GM21526 (cell line): ENCODE measurements at regions not wholly inside any gene's neighbourhood (a gene's known extent, or its start where the extent isn't known, plus 50 kb on each side); places are given as distances from the start of the nearest gene placed in this dataset.

Source experiments
- ATAC-seq: cut with Tn5 transposase; IDR thresholded peaks from one replicate; pipeline ENCODE4 v1.9.1; 2021; ENCODE audit warnings: moderate library complexity; ENCODE audit not compliant: unreplicated experiment, low FRiP score

DNA sequence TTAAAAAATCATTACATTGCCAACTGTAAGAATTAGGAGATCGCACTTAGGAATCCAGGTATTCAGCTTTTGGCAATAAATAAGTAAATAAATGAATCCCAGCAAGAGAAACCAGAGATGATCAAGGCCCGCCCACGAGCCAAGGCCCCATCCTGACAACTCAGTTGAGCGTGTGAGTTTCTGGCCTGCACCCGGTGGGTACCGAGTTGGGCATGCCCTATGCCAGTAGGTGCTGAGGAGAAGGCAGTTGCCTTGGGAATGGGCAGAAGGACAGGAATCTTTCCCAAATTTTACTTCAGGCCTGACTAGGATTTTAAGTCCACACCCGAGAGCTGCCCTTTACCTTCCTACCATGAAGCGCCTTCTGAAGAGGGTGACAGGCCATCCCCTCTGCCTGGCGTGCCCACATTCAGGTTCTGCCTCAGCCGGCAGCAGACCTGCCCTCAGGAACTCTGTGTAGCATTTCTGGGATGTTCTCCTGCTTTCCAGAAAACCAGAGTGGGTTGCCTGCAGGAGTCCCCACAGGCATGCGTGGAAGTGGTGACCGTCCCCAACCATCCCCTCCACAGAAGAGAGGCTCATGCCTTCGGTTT, 99.3 kb upstream of the ALDH1A3 start:
- no peak for ATAC-seq

DNA sequence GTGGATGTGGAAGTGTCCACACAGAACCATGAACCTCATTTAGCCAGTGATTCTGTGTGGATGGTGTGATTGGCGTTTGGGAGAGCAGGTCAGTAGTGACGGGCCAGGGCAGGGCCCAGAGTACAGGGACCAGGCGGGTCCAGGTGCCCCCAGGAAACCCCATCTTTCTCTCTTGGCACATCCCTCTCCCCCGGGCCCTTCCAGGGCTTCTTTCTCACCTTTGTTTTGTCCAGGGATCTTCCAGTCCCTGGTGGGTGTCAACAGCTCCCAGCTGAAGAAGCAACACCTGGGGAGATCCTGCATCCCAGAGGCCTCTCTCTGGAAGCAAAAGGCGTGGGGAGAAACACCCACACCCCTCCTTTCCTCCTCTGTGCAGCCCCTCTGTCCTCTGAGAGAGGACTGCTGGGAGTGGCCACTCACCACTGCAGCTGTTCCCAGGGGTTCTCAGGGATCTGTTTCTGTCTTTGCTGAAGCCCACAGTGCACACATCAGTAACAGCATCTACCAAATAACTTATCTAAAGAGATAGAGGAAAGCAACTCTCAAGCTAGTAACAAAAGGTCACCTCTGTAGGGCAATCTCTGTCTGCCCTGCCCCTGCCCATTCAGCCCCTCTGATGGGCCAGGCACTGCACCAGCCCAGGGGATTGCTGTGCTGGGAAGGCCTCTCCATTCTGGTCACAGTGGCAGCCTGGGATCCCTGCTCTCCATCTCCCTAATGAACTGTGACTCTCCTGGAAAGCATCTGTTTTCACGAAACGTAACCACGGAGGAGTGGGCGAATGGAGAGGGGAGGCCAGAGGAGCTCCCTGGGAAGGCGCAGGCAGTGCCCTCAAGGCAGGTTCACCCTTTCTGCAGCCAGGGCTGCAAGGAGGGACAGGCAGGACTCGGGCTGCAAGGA, 98.3 kb upstream of the ALDH1A3 start:
- no peak for ATAC-seq

DNA sequence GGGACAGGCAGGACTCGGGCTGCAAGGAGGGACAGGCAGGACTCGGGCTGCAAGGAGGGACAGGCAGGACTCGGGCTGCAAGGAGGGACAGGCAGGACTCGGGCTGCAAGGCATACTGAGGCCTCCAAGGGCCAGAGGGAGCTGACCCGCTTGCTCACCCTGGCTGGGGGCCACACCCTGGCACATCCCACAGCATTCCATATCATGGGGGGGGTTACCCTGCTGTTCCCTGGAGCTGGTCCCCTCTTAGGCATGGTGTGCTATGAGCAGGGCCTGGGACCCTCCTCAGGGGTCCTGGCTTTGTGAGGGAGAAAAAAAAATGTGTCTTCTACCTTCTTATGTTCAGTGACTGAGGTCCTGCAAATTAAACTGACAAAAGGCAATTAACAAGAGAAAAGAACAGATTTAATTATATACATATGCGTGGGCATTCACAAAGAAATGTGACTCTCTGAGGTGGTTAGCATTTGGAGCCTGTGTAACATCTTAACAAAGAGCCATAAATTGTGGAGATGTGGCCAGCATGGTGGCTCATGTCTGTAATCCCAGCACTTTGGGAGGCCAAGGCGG, 97.6 kb upstream of the ALDH1A3 start:
- ATAC-seq, result no peak

DNA sequence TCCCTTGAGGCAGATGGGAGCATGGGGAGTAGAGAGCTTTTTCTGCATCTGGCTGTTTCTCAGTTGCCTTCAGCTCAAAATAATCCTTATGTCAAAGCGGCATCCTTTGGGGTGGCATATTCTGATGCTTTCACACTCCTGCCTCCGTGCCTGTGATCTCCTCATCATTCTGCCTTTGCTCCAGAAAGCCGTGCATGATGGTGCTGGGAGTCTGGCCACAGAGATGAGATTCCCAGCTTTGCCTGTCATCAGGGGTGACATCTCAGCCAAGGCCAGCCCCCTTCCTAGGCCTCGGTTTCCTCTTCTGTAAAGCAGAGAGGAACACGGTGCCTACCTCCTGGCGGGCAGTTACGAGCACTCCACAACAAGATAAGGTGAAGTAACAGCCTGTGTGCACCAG, 96.3 kb upstream of the ALDH1A3 start:
- no peak for ATAC-seq

DNA sequence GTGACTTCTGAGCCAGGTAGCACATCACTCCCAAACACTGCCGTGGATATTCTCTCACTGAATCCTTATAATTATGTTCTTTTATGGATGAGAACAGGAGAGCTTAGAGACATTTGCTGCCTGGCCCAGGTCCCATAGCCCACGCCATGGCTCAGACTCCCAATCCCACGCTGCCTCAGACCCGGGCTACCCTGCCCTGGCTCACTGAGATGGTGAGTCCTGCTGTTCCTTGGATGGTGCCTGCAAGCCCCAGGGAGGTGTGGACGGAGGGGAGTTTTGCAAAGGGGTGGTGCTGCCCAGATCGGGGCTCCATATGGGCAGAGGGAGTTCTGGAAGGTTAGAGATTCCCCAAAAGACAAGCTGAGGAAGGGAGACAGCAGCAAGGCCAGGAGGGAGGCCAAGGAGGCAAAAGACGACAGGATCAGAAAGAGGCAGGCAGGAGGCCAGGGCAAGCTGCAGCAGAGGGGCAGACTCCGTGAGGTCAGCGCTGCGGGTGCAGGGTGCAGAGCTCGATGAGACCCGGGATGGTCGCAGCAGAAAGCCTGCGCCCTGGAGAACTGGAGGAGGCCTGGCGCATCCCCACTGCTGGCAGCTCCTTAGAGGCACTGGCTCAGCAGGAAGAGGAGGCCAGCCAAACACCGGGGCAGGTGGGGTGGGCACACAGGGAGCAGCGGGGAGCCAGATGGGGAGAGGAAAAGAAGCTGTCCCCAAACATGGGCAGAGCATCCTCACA, 95.7 kb upstream of the ALDH1A3 start:
- no peak for ATAC-seq

DNA sequence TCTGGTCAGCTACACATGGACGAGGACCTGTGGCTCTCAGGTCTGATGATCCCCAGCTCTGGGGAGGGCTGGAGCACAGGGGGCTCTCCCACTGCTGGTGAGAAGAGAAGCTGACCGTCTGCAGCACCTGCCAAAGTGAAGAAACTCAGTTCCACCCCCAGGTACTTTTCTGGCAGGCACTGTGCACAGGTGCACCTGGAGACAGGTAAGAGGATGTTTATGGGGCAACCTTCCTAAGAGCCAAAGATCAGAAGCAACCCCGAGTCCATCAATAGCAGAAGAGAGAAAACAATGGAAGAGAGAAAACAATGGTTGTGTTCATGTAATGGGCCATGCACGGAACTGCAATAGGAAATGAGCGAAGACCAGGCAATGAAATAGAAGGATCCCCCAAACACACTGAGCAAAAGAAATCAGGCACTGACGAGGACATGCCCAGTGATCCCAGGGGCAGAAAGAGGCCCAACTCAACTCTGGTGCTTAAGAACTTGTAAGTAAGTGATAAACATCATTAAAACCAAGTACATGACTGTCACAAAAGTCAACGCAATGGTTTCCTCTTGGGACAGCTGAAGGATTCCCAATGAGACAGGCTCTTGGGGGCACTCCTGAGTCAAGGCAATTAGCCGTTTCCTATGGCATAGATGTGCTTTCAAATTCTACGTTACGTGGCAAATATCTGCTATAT, 95.0 kb upstream of the ALDH1A3 start:
- ATAC-seq, result no peak

DNA sequence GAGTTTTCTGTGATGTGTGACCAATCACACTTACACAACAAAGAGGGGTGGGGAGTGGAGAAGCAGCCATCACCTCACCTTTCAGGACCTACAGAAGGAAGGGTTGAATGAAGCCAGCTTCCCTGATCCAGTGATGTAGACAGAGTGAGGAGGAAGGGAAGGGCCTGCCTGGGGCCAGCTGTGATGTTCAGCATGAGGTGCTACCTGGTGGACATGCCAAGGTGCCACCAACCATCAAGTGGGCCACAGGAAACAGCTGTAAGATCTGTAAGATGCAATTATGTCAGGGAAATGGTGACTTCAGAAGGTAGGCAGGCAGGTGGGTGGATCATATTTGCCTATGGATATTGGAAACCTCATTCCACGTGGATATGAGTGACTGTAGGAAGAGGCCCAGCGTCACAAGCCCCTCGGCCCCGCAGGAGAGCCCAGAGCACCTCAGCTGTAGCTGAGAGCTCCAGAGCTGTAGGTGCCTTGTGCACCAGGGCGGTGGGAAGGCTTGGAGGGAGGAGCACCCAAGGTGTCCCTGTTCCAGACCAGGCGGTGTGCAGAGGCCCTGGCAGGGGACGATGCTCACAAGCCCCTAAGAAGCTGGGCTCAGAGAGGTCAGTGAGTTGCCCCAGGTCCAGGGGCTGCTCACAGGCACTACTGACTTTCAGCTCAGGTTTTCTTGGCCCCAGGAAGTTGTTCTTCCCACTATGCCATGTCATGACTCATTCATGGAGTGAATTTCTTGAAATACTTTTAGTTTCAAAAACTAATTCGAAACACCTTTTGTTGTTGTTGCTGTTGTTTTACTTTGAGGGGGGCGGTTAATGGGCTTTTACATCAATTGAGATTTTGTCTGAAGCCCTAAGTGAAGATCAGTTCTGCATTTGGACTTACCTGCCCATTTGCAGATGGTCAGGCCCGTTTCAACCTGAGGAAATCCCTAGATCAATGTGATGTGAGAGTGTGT, 94.2 kb upstream of the ALDH1A3 start:
- ATAC-seq, result no peak

- no peak for ATAC-seq
Observed at GRCh38 chr15:100786139-100786531, 93.5 kb upstream of the ALDH1A3 start.

GRCh38 chr15:100786901-100787566, 92.6 kb upstream of the ALDH1A3 start:
- no peak for ATAC-seq

GRCh38 chr15:100787567-100788417, 91.8 kb upstream of the ALDH1A3 start:
- no peak for ATAC-seq

DNA sequence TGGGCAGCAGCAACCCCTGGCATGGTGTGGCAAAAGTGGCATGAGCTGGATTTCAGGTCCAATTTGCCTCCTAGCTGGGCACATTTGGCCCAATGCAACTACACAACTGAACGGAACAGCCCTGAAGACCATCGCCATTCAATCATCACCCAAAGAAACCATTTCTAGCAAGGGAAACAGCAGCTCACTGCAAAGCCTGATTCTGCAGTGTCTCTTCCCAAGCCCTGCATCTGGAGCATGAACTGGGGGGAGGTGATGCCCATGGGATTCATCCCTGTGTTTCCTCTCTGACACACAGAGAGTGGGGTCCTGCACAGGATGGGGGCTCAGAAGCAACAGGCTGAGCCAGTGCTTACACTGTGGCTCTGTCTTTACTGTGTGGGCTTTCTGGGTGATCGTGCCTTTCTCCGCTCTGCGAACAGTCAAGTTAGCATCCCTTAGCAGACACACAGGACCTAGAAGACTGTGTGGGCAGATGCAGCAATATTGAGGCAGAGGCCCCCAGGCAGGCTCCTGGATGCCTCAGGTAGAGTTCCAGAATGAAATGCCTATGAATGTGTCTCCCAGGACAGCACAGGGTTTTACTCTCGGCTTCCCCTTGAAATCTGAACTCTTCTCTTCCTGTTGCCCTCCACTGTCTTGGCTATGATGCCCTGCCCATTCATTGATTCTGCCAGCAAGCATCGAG, 91.1 kb upstream of the ALDH1A3 start:
- no peak for ATAC-seq

- no peak for ATAC-seq
Observed at GRCh38 chr15:100790786-100791265, 88.8 kb upstream of the ALDH1A3 start.

DNA sequence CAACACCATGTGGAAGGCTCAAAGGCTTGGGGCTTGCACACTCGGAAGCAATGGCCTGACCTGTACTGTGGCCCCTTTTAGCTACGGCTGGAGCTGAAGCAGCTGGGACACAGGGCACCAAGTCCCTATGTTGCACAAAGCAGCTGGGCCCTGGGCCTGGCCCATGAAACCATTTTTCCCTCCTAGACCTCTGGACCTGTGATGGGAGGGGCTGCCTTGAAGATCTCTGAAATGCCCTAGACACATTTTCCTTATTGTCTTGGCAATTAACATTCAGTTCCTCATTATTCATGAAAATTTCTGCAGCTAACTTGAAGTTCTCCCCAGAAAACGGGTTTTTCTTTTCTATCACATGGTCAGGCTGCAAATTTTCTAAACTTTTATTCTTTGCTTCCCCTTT, 85.6 kb upstream of the ALDH1A3 start:
- no peak for ATAC-seq

DNA sequence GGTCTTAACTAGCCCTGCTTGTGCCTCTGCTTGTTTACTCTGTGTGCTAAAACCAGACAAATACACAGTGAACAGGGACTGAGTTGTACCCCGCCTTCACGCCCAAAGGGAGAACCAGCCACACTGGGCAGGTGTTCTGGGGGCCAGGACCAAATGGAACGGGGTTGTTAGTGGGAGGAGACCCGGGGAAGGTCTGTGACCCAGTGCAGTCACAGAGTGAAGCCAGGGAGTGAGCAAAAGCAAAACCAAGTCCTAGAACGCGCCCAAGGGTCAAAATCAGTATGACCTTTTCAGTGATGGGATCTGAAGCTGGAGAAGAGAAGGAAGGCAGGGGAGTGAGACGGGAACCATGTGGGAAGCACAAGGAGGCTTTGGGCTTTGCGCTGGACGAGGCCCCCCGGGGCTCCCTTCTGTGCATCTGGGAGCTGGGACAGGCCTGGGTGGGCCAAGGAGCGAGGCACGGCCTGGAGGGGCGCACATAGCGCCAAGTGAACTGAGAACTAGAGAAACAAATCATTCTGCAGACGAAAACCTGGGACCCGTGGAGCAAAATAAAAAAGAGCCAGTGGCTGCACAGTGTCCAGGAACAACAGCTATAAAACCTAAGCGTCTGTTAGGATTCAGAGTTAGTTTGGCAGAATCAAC, 78.3 kb upstream of the ALDH1A3 start:
- no peak for ATAC-seq

DNA sequence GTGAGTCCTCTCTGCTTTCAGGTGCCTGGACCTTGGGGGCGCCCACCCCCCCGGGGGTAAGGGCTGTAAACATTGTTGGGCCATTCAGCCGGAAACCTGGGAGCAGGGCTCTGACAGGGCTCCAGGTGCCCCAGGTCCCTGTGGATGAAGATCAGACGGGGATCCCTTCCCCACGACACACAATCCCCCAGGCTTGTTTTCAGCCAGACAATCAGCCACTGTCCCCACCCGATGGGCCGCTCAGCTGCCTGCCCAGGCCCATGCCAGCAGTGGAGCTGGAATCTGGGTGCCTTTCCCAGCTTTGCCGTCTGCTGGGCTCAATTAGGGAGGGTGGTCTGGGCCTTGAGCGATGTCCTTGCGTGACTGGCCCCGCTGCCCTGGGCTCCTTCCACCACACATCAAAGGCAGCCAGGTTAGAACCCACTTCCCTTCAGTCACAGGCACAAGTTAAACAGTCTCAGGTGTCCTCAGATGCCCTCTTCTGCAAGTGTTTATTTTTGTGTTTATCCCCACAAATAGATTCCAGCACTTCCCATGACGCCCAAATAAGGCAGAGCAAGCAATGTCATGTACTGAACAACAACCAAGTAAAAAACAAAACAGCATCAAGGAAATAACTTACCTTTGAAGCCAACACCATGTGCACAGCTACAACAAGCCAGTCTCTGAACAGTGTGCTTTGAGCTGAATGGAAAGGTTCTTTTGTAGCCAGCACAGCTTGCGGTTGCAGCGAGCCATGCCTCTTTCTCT, 77.0 kb upstream of the ALDH1A3 start:
- ATAC-seq, result no peak

DNA sequence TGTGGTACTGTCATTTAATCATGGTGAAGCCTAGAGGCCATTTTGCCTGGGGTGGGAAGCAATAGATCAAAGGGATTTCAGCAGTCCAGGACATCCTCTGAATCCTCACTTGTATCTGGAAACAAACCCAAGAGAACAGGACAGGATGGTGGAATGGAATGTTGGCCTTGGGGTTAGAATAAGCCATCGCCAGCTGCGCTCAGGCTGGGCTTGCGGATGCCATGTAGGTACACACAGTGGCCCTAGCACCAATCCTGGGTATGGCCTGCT, 76.5 kb upstream of the ALDH1A3 start:
- ATAC-seq, result no peak
